Right atrium auricular region (tissue), 2 donors: ENCODE measurements at regions not wholly inside any gene's neighbourhood (a gene's known extent, or its start where the extent isn't known, plus 50 kb on each side); places are given as distances from the start of the nearest gene placed in this dataset.

Experiments used
- DNase-seq: peaks from one replicate; pipeline ENCODE4 v3.0.0-alpha.2; 2019; ENCODE audit warnings: low spot score
- H3K27ac ChIP-seq, 2 donors: fragments of 200-600 bp; sonication (generic); 1 replicate in 1 of 2; 2 replicates in 1 of 2; pipeline ENCODE4 v1.5.1; 2016 to 2019
- H3K27me3 ChIP-seq, 2 donors: fragments of 200-600 bp; sonication (generic); one replicate each; pipeline versions ENCODE4 v1.5.1 to v1.6.0; 2017 to 2019
- H3K36me3 ChIP-seq: fragments of 200-600 bp; sonication (generic); one replicate; pipeline ENCODE4 v1.5.1; 2016
- H3K4me1 ChIP-seq, 2 donors: fragments of 200-600 bp; sonication (generic); one replicate each; pipeline versions ENCODE4 v1.5.1 to v1.6.0; 2017 to 2019
- H3K4me3 ChIP-seq, 2 donors: fragments of 200-600 bp; sonication (generic); 1 replicate in 1 of 2; 2 replicates in 1 of 2; pipeline ENCODE4 v1.5.1; 2017 to 2019; ENCODE audit warnings: mild to moderate bottlenecking in 1 of 2, moderate library complexity in 1 of 2
- H3K9me3 ChIP-seq, 2 donors: fragments of 200-600 bp; sonication (generic); one replicate each; pipeline ENCODE4 v1.5.1; 2019
- TF ChIP-seq, protein P1 (sequence below), 2 donors: fragments of 200-600 bp; sonication (generic); IDR thresholded peaks; one replicate each; pipeline ENCODE4 v1.5.1; 2019; ENCODE audit warnings: antibody characterized with exemption in 2 of 2

DNA sequence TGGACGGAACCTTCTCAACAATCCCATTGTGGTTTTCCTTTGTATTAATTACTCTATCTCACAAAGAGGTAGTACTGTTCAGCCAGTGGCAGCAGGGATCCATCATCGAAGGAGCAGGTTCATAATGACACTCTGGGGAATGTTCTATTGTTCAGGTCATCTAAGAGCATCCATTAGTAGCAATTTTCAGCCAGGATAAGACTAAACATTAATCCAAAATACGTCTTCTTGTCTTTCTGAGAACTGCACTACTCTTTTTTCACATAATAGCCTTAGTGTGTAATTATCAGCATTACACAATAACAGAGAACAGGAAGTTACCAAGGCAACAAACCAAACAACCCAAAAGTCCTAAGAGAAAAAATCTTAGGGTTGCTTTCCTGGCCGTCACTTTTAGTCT is 259.5 kb upstream of the VWC2 start:
- Histone ChIP-seq H3K4me1 (no peaks in the 10 kb centered on the region), H3K27me3 (no peaks in the 10 kb centered on the region), H3K9me3 (no peaks in the 10 kb centered on the region), H3K4me3 (no peak overlapping the region), H3K36me3 (no peaks in the 10 kb centered on the region), H3K27ac (no peak overlapping the region)
- DNase-seq = no peak
- TF ChIP-seq, protein P1, sequence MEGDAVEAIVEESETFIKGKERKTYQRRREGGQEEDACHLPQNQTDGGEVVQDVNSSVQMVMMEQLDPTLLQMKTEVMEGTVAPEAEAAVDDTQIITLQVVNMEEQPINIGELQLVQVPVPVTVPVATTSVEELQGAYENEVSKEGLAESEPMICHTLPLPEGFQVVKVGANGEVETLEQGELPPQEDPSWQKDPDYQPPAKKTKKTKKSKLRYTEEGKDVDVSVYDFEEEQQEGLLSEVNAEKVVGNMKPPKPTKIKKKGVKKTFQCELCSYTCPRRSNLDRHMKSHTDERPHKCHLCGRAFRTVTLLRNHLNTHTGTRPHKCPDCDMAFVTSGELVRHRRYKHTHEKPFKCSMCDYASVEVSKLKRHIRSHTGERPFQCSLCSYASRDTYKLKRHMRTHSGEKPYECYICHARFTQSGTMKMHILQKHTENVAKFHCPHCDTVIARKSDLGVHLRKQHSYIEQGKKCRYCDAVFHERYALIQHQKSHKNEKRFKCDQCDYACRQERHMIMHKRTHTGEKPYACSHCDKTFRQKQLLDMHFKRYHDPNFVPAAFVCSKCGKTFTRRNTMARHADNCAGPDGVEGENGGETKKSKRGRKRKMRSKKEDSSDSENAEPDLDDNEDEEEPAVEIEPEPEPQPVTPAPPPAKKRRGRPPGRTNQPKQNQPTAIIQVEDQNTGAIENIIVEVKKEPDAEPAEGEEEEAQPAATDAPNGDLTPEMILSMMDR (IDR thresholded peaks at IDR 0.05) = no peak

GRCh38 chr7:49520951-49521350 is 252.5 kb upstream of the VWC2 start:
- Histone ChIP-seq H3K4me1 (no peaks in the 10 kb centered on the region), H3K27me3 (no peaks in the 10 kb centered on the region), H3K9me3 (no peaks in the 10 kb centered on the region), H3K36me3 (no peaks in the 10 kb centered on the region), H3K27ac (no peak overlapping the region), H3K4me3 (no peak overlapping the region)
- no peak for DNase-seq
- TF ChIP-seq, protein P1 (IDR thresholded peaks at IDR 0.05) = no peak

- H3K36me3 ChIP-seq = no peaks in the 10 kb centered on the region
- no peaks in the 10 kb centered on the region for H3K4me1 ChIP-seq
- TF ChIP-seq, protein P1 (IDR thresholded peaks at IDR 0.05) = no peak
- no peak for DNase-seq
- no peak overlapping the region for H3K4me3 ChIP-seq
- H3K27ac ChIP-seq = no peak overlapping the region
- no peaks in the 10 kb centered on the region for H3K27me3 ChIP-seq
- H3K9me3 ChIP-seq = no peaks in the 10 kb centered on the region
These were observed 251.3 kb upstream of the VWC2 start for GRCh38 chr7:49522111-49522510.

DNA sequence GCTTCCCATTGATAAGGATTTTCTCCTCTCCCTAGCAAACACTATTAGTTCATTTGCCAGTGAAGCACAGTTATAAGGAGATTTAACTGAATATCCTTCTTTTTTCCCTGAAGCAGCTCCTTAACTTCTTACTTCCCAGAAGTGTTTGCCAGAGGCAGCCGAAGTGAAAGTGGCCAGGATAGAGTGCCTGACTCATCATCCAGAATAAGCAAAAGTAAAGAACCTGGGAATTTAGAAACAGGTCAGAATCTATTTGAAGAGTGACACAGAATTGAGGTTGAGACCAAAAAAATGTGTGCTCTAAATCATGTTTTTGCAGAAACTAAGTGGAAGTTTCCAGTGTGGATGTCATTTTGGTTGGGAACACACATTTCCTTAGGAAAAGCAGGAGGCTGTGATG is 249.6 kb upstream of the VWC2 start:
- no peak overlapping the region for H3K4me3 ChIP-seq

GRCh38 chr7:49527182-49527581 is 246.3 kb upstream of the VWC2 start:
- TF ChIP-seq, protein P1 (IDR thresholded peaks at IDR 0.05) = no peak
- Histone ChIP-seq H3K4me3 (no peak overlapping the region), H3K27ac (no peak overlapping the region), H3K9me3 (no peaks in the 10 kb centered on the region), H3K36me3 (no peaks in the 10 kb centered on the region), H3K27me3 (no peaks in the 10 kb centered on the region), H3K4me1 (no peaks in the 10 kb centered on the region)
- no peak for DNase-seq

More for the DNA sequence above, 249.6 kb upstream of the VWC2 start:
- DNase-seq = no peak
- no peaks in the 10 kb centered on the region for H3K4me1 ChIP-seq
- no peaks in the 10 kb centered on the region for H3K27me3 ChIP-seq
- no peaks in the 10 kb centered on the region for H3K36me3 ChIP-seq
- H3K9me3 ChIP-seq = no peaks in the 10 kb centered on the region
- no peak overlapping the region for H3K27ac ChIP-seq
- TF ChIP-seq, protein P1 (IDR thresholded peaks at IDR 0.05) = no peak

DNA sequence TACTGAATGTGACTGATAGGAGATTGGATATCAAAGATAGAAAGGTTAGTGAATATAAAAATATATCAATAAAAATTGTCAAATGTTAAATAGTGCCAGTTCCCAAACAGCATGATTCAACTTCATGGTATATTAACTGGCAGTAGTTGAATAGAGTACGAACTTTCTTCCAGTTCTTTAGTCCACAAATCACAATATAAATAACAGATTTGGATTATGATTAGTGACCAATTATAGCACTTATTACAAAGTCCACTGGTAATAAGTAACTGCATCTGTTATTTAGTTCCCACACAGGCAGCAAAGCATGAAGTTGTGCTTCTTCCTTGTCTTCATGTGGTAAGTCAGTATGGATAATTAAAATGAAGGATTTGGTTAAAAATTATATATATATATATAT is 243.0 kb upstream of the VWC2 start:
- H3K9me3 ChIP-seq = no peaks in the 10 kb centered on the region
- H3K4me1 ChIP-seq = no peaks in the 10 kb centered on the region
- no peak overlapping the region for H3K27ac ChIP-seq
- no peak for DNase-seq
- H3K27me3 ChIP-seq = no peaks in the 10 kb centered on the region
- no peak overlapping the region for H3K4me3 ChIP-seq
- H3K36me3 ChIP-seq = no peaks in the 10 kb centered on the region
- TF ChIP-seq, protein P1 (IDR thresholded peaks at IDR 0.05) = no peak
